IPS-15b (cell line): ENCODE measurements at regions not wholly inside any gene's neighbourhood (a gene's known extent, or its start where the extent isn't known, plus 50 kb on each side); places are given as distances from the start of the nearest gene placed in this dataset.

Experiments
- H3K27me3 ChIP-seq: one replicate; pipeline ENCODE4 v1.6.1; 2013; ENCODE audit warnings: low read length; ENCODE audit not compliant: control insufficient read depth, insufficient read depth
- H3K36me3 ChIP-seq: one replicate; pipeline ENCODE4 v1.6.1; 2013; ENCODE audit warnings: low read length; ENCODE audit not compliant: control insufficient read depth, insufficient read depth
- H3K4me1 ChIP-seq: one replicate; pipeline ENCODE4 v1.6.1; 2013; ENCODE audit warnings: mild to moderate bottlenecking, low read length; ENCODE audit not compliant: control insufficient read depth, insufficient read depth
- H3K4me3 ChIP-seq: one replicate; pipeline ENCODE4 v1.5.1; 2013; ENCODE audit warnings: low read depth, low read length
- H3K9ac ChIP-seq: one replicate; pipeline ENCODE4 v1.6.1; 2013; ENCODE audit warnings: low read depth, mild to moderate bottlenecking, low read length
- H3K9me3 ChIP-seq: one replicate; pipeline ENCODE4 v1.6.1; 2013; ENCODE audit warnings: mild to moderate bottlenecking, low read length; ENCODE audit not compliant: control insufficient read depth, insufficient read depth

- Histone ChIP-seq H3K36me3 (no peaks in the 10 kb centered on the region), H3K4me3 (no peak overlapping the region), H3K27me3 (no peaks in the 10 kb centered on the region), H3K9me3 (no peaks in the 10 kb centered on the region), H3K4me1 (no peaks in the 10 kb centered on the region), H3K9ac (no peak overlapping the region)
Observed at GRCh38 chr1:78279051-78279450, 211.7 kb upstream of the PTGFR start.

- Histone ChIP-seq H3K36me3 (no peaks in the 10 kb centered on the region), H3K27me3 (no peaks in the 10 kb centered on the region), H3K9ac (no peak overlapping the region), H3K4me1 (no peaks in the 10 kb centered on the region), H3K9me3 (no peaks in the 10 kb centered on the region), H3K4me3 (no peak overlapping the region)
Observed at GRCh38 chr1:78280626-78281025, 210.1 kb upstream of the PTGFR start.

DNA sequence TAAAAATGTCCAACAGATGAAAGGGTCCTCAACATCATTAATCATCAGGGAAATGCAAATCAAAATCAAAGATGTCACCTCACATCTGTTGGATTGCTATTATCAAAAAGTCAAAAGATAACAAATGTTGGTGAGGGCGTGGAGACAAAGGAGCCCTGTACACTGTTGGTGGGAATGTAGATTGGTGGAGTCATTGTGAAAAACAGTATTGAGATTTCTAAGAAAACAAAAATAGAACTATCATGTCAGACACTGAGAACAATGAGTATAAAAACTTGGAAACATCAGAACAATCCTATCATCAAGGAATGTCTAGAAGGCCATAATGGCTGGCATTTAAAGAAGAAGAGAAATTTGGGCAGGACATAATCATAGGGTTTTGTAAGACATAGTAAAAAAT, 209.2 kb upstream of the PTGFR start:
- Histone ChIP-seq H3K9me3 (no peaks in the 10 kb centered on the region), H3K4me3 (no peak overlapping the region), H3K36me3 (no peaks in the 10 kb centered on the region), H3K27me3 (no peaks in the 10 kb centered on the region), H3K4me1 (no peaks in the 10 kb centered on the region), H3K9ac (no peak overlapping the region)

- Histone ChIP-seq H3K4me1 (no peaks in the 10 kb centered on the region), H3K9ac (no peak overlapping the region), H3K36me3 (no peaks in the 10 kb centered on the region), H3K9me3 (no peaks in the 10 kb centered on the region), H3K27me3 (no peaks in the 10 kb centered on the region), H3K4me3 (no peak overlapping the region)
Observed at GRCh38 chr1:78283691-78284090, 207.1 kb upstream of the PTGFR start.

DNA sequence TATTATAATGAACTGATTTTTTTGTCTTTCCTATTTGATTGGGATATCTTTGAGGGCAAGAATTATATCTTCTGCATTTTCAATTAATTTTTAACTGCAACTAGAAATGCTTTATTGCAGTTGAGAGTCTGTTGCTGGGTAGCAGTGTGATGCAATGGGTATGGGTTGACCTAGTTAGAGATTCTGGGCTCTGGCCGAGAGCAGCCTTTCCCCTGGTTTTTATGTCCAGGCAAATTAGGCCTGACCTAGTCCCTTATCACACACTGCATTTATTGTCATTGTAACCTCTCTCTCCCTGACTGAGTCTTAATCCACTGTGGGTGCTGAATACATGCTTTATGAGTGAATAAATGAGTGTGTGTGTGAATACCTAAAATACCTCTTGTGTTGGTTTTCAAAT, 206.4 kb upstream of the PTGFR start:
- Histone ChIP-seq H3K36me3 (no peaks in the 10 kb centered on the region), H3K27me3 (no peaks in the 10 kb centered on the region), H3K9ac (no peak overlapping the region), H3K4me3 (no peak overlapping the region), H3K4me1 (no peaks in the 10 kb centered on the region), H3K9me3 (no peaks in the 10 kb centered on the region)

GRCh38 chr1:78286686-78287085, 204.1 kb upstream of the PTGFR start:
- no peaks in the 10 kb centered on the region for H3K4me1 ChIP-seq
- H3K27me3 ChIP-seq: no peaks in the 10 kb centered on the region
- H3K9ac ChIP-seq: no peak overlapping the region
- no peaks in the 10 kb centered on the region for H3K36me3 ChIP-seq
- H3K4me3 ChIP-seq: no peak overlapping the region
- H3K9me3 ChIP-seq: no peaks in the 10 kb centered on the region

DNA sequence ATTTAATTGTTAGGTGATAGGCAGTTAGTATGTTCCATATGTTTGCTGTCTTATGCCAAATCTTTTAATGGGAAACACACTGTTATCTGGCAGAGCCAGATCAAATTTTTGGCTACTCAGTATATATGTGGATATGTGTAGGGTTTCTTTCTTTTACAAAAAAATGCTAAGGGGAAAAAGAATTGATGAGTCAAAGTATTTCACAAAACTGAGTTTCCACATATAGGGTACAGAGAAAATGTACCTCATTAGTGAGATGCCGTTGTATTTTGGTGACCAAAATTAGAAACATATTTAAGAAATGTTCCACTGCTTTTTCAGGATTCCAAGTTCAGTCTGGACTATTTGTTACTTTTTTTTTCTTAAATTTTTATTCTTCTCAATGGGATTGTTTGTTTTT, 201.2 kb upstream of the PTGFR start:
- Histone ChIP-seq H3K27me3 (no peaks in the 10 kb centered on the region), H3K9ac (no peak overlapping the region), H3K4me1 (no peaks in the 10 kb centered on the region), H3K9me3 (no peaks in the 10 kb centered on the region), H3K36me3 (no peaks in the 10 kb centered on the region), H3K4me3 (no peak overlapping the region)

DNA sequence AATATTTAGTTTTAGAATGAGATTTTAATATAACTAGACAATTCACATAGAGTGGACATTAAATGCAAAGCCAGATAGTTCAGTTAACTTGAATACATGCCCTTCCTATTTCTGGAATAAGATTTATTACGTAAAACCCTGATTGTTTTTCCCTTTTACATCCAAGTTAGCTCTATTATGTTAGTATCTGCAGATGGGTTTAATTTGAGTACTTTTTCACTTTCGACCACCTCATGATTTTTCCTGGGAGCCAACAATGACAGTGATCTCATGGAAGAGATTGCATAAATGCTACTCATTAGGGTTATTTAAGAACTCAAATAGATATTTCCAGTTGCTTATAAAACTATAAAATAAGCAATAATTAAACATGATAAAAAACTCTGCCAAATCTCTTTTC, 199.4 kb upstream of the PTGFR start:
- no peaks in the 10 kb centered on the region for H3K36me3 ChIP-seq
- H3K9me3 ChIP-seq: no peaks in the 10 kb centered on the region
- no peak overlapping the region for H3K4me3 ChIP-seq
- no peaks in the 10 kb centered on the region for H3K4me1 ChIP-seq
- no peaks in the 10 kb centered on the region for H3K27me3 ChIP-seq
- no peak overlapping the region for H3K9ac ChIP-seq

DNA sequence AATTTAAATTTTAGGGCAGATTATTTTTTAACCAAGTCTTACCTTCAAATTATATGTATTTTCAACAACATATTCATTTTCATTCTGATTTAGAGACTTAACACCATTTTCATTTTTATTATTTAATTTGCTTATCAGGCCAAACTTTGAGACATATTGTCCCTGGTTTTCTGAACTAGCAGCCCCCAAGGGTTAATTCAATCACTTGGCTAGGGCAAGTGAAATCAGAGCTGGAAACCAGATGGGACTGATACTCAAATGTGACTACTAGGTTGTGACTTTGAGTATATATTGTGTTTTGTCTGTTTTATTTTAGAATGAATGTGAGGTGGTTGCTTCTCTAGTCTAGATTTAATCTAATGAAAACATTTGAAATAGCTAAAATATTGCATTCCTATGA, 198.9 kb upstream of the PTGFR start:
- Histone ChIP-seq H3K9ac (no peak overlapping the region), H3K4me1 (no peaks in the 10 kb centered on the region), H3K27me3 (no peaks in the 10 kb centered on the region), H3K36me3 (no peaks in the 10 kb centered on the region), H3K9me3 (no peaks in the 10 kb centered on the region), H3K4me3 (no peak overlapping the region)

DNA sequence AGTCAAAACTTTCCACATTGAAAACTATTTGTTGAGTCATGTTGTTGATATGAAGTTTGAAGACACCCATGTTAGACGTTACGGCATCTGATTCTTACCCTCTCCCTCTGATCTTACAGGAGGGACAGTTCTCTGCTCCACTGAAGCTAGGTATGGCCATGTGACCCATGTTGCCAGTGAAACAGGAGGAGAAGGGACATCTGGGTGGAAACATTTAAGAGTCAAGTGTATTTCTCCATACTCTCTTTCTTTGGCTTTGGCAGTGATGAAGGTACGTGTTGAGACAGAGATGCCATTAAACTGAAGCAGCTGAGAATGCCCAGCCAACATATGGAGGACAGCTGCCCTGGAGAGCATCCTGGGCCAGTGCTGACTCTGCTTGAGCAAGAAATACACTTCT, 198.4 kb upstream of the PTGFR start:
- no peak overlapping the region for H3K4me3 ChIP-seq
- no peaks in the 10 kb centered on the region for H3K9me3 ChIP-seq
- no peaks in the 10 kb centered on the region for H3K36me3 ChIP-seq
- H3K4me1 ChIP-seq: no peaks in the 10 kb centered on the region
- H3K27me3 ChIP-seq: no peaks in the 10 kb centered on the region
- H3K9ac ChIP-seq: no peak overlapping the region

DNA sequence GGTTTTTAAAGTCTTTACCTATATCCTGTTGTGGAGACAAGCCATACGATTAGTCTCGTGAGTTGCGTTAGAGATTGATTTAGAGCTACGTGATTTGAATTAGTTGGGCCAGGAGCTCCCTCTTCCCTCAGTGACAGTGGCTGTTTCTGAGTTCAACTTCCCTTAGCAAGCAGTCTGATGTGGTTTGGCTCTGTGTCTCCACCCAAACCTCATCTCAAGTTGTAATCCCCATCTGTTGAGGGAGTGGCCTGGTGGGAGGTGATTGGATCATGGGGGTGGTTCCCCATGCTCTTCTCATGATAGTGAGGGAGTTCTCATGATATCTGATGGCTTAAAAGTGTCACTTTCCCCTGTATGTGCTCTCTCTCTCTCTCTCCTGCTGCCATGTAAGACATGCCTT, 192.9 kb upstream of the PTGFR start:
- no peak overlapping the region for H3K4me3 ChIP-seq
- H3K9me3 ChIP-seq: no peaks in the 10 kb centered on the region
- H3K36me3 ChIP-seq: no peaks in the 10 kb centered on the region
- no peak overlapping the region for H3K9ac ChIP-seq
- H3K27me3 ChIP-seq: no peaks in the 10 kb centered on the region
- H3K4me1 ChIP-seq: no peaks in the 10 kb centered on the region

DNA sequence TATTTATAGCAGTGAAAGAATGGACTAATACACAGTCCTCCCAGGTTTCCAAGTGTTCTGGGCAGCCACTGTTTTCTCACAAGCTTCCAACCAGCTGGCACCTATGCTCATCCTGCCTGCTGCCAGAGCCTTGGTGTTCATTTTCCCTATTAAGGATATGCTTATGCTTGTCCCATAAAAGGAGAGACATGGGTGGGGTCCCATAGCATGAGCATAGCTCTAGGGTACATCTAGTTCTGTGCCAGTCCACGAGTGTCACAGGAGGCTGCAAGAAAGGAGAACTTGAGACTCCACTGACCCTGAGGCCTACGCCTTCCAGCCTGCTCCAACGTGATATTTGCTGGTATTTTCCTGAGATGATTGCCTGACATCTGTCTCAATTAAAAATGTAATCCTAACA, 192.4 kb upstream of the PTGFR start:
- Histone ChIP-seq H3K4me1 (no peaks in the 10 kb centered on the region), H3K27me3 (no peaks in the 10 kb centered on the region), H3K4me3 (no peak overlapping the region), H3K9me3 (no peaks in the 10 kb centered on the region), H3K9ac (no peak overlapping the region), H3K36me3 (no peaks in the 10 kb centered on the region)

DNA sequence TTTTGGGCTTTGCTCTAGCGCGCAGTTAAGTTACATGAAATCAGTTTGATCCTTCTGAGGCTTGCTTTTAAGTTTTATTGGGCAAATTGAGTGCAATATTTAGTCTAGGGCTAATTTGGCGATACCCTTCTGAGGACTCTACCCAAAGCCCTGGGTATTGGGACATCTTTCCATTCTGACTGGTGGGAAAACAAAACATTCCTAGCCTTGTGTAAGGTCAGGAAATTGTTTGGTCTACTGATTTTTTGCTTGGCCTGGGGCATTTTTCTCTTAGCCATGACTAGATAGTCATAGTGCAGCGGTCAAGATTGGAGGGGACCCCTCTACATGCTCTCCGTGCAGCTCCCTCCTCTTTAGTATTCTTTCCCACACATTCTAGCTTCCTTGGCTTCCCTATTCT, 189.6 kb upstream of the PTGFR start:
- Histone ChIP-seq H3K36me3 (no peaks in the 10 kb centered on the region), H3K4me3 (no peak overlapping the region), H3K9me3 (no peaks in the 10 kb centered on the region), H3K27me3 (no peaks in the 10 kb centered on the region), H3K9ac (no peak overlapping the region), H3K4me1 (no peaks in the 10 kb centered on the region)
